ENCODE measurements at regions not wholly inside any gene's neighbourhood (a gene's known extent, or its start where the extent isn't known, plus 50 kb on each side); places are given as distances from the start of the nearest gene placed in this dataset.

DNA sequence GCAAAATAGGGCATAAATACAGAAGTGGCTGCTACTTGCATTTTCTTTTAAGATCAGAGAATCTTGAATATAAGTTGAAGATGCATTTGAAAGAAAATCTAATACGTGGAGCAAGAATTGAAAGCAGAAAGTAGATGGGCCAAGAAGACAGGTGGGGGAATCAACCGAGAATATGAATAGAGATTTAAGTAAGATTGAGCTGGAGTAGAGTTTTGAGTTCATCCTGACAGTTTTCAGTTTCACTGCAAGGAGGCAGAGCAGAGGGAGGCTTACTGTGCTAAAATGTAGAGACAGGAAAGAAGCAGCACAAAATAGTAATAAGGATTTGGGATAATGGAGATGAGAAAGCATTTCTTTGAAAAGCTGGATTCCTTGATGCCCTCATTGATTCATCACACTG lies 214.5 kb downstream of the GJA1 start:
- no peak for DNase-seq (ENCODE audit: low read depth)
- TF ChIP-seq, protein P1, sequence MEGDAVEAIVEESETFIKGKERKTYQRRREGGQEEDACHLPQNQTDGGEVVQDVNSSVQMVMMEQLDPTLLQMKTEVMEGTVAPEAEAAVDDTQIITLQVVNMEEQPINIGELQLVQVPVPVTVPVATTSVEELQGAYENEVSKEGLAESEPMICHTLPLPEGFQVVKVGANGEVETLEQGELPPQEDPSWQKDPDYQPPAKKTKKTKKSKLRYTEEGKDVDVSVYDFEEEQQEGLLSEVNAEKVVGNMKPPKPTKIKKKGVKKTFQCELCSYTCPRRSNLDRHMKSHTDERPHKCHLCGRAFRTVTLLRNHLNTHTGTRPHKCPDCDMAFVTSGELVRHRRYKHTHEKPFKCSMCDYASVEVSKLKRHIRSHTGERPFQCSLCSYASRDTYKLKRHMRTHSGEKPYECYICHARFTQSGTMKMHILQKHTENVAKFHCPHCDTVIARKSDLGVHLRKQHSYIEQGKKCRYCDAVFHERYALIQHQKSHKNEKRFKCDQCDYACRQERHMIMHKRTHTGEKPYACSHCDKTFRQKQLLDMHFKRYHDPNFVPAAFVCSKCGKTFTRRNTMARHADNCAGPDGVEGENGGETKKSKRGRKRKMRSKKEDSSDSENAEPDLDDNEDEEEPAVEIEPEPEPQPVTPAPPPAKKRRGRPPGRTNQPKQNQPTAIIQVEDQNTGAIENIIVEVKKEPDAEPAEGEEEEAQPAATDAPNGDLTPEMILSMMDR (conservative IDR thresholded peaks at IDR 0.05; ENCODE audit: low read length): no peak
- no peak overlapping the region for H3K4me3 ChIP-seq (ENCODE audit: low read length)

DNA sequence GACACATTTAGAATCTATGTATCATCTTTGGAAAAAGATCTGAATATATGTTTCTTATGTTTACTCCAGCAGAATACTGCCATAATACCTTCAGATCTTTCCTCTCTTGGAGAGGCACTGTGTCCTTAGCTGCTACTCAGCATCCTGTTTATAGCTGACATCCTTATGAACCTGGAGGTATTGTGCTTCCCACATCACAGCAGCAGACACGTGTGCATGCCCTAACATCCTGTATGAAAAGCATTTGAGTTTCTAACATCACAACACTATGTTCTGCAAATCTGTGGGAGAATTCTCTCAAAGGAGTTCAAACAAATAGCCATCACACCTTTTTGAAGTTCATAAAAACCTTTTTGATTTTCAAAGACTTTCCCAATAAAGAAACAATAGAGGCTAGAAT lies 216.0 kb downstream of the GJA1 start:
- DNase-seq (ENCODE audit: low read depth): no peak
- H3K4me3 ChIP-seq (ENCODE audit: low read length): no peak overlapping the region
- TF ChIP-seq, protein P1 (conservative IDR thresholded peaks at IDR 0.05; ENCODE audit: low read length): no peak

DNA sequence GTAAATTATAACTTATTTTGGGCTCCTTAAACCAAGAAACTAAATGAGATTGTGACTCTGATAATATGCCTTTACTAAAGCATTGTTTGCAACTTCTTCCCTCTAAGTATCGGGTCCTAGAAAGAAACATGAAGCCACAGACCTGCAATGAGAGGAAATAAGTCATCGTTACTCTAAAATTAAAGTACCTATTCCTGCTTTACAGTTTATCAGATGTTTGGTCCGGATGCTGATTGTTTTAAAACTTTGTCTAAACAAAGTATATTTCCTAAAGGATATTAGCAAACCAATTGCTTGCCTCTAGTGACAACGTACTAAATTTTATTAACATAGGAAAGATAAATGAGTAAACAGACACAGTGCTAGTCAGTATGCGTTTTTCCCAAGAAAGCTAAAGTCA lies 216.8 kb downstream of the GJA1 start:
- DNase-seq (ENCODE audit: low read depth): no peak
- H3K4me3 ChIP-seq (ENCODE audit: low read length): no peak overlapping the region
- TF ChIP-seq, protein P1 (conservative IDR thresholded peaks at IDR 0.05; ENCODE audit: low read length): no peak

DNA sequence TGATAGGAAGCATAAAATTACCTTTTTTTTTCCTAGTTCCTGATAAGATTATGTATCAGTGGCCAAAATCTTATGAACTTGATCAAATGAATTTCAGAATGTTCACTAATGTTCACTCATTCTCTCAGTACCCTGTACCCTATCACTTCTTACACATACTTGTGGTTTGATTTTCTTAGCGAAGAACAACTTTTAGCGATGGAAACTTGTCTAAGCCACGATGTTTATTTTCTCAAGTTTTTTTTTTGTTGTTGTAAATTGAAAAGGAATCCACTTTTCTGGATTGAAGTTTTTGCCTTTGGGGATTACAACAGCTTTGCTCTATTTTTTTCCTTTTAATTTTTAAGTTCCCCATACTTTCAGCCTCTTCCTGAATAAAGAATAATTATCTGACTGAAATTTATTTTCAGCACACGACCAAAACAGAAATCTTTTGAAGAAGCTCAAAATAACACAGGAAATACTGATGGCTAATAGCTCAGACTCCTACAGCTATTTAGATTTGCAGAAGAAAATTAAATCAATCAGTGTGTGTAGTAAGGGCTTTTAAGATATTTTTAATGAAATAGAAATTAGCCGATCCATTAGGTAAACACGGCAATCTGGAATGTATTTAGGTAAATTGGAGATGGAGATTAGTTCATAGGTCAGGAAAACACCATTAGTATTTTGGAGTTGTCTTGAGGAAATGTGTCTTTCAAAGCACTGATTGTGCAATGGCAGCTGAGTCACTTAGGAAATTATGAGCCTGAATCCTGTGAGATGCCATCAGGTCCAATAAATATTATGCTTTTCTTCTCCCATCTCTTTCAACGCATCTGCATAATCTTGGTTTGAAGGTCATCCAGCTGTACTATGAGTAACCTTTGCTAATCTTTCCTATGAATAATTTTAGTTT lies 217.5 kb downstream of the GJA1 start:
- H3K4me3 ChIP-seq (ENCODE audit: low read length): no peak overlapping the region
- TF ChIP-seq, protein P1 (conservative IDR thresholded peaks at IDR 0.05; ENCODE audit: low read length): no peak
- DNase-seq (ENCODE audit: low read depth): peak; percentile 83

DNA sequence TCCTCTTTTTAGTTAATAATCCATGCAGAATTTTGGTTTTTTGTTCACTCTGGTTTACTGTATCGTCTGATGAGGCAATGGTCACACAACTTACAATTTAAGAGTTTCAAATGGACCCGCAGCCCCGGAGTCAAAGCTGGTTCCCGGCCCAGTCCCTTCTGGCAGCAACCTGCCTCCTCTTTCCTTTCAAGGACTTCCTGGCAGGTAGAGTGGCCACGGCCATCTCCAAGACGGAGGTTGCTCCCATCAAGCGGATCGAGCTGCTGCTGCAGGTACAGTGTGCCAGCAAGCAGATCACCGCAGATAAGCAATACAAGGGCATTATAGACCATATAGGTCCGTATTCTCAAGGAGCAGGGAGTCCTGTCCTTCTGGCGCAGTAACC lies 218.2 kb downstream of the GJA1 start:
- TF ChIP-seq, protein P1 (conservative IDR thresholded peaks at IDR 0.05; ENCODE audit: low read length): no peak
- H3K4me3 ChIP-seq (ENCODE audit: low read length): no peak overlapping the region
- DNase-seq (ENCODE audit: low read depth): no peak

DNA sequence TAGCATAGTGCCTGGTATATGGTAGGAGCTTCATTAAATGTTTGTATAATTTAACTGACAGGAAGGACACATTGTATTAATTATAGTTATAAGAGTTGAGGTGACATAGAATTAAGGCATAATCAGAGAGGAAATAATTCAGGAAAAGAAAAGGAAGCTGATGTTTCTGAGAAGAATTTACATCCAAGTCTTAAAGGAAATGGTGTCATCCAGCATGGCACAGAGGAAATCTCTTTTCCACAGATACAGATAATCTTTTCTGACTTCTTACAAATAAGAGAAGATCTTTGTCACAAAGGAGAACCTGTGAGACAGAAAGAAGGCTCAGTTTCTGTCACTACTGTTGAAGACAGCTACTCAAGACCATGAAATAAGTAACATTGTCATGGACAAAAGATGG lies 222.5 kb downstream of the GJA1 start:
- TF ChIP-seq, protein P1 (conservative IDR thresholded peaks at IDR 0.05; ENCODE audit: low read length): no peak
- H3K4me3 ChIP-seq (ENCODE audit: low read length): no peak overlapping the region
- DNase-seq (ENCODE audit: low read depth): no peak

DNA sequence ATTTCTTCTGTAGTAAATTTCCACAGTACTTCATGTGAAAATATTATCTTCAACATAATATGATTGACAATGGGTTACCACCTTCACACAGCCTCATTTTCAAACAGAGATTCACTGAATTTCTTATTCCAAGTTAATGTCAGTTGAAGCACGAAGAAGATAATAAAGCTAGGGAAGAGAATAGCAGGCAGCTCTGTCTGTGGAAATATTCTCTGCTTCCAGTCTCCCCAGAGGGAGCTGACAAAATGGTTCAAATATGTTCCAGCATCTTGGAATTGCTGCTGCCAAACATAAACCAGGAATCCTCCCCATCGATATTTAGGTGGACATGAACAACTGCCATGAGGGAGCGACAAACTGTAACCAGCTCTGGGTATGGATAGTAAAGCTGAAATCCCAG lies 224.8 kb downstream of the GJA1 start:
- no peak overlapping the region for H3K4me3 ChIP-seq (ENCODE audit: low read length)
- no peak for DNase-seq (ENCODE audit: low read depth)
- TF ChIP-seq, protein P1 (conservative IDR thresholded peaks at IDR 0.05; ENCODE audit: low read length): no peak
